Transverse colon (tissue), 3 donors: ENCODE measurements at regions not wholly inside any gene's neighbourhood (a gene's known extent, or its start where the extent isn't known, plus 50 kb on each side); places are given as distances from the start of the nearest gene placed in this dataset.

Experiments used
- EP300 ChIP-seq: sonication (generic); formaldehyde crosslinking; IDR thresholded peaks from one replicate; pipeline ENCODE4 v1.6.1; 2017; ENCODE audit warnings: antibody characterized with exemption, low read depth
- TF ChIP-seq, protein P1 (sequence below), 5 experiments: fragments of 200-600 bp in 3 of 5; fragments of 450-650 bp in 2 of 5; sonication (generic) in 3 of 5; IDR thresholded peaks; 1 replicate in 2 of 5; 2 replicates in 3 of 5; pipeline ENCODE4 v1.5.1; 2016 to 2017; ENCODE audit warnings: antibody characterized with exemption in 5 of 5, inconsistent platforms in 3 of 5, mild to moderate bottlenecking in 2 of 5, moderate library complexity in 1 of 5

DNA sequence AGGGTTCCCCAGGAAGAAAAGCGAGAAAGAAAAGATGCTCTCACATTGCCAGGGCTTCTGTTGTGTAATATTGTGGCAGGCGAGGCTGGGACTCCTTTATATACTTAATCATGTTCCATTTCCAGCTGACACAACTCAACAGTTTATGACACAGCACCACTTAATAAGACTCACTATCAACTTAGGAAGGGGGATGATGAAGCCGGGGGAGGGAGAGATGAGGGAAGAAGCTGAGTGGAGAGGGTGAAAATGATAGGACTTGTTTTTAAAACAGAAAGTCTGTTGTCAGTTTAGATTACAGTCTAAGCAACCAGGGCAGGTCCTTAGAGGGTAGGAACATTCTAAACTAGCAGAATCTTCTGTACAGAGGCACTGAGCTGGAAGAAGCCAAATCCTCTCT, 397.0 kb downstream of the NXPE2 start:
- TF ChIP-seq, protein P1, sequence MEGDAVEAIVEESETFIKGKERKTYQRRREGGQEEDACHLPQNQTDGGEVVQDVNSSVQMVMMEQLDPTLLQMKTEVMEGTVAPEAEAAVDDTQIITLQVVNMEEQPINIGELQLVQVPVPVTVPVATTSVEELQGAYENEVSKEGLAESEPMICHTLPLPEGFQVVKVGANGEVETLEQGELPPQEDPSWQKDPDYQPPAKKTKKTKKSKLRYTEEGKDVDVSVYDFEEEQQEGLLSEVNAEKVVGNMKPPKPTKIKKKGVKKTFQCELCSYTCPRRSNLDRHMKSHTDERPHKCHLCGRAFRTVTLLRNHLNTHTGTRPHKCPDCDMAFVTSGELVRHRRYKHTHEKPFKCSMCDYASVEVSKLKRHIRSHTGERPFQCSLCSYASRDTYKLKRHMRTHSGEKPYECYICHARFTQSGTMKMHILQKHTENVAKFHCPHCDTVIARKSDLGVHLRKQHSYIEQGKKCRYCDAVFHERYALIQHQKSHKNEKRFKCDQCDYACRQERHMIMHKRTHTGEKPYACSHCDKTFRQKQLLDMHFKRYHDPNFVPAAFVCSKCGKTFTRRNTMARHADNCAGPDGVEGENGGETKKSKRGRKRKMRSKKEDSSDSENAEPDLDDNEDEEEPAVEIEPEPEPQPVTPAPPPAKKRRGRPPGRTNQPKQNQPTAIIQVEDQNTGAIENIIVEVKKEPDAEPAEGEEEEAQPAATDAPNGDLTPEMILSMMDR (IDR thresholded peaks at IDR 0.05): no peak
- no peak for TF ChIP-seq EP300
